Stimulated activated CD4-positive, alpha-beta T cell treated with anti-CD3 and anti-CD28 coated beads, Interleukin-4, amount 100 ng/mL, for 24 hours (primary cell): ENCODE measurements at regions not wholly inside any gene's neighbourhood (a gene's known extent, or its start where the extent isn't known, plus 50 kb on each side); places are given as distances from the start of the nearest gene placed in this dataset.

Experiments used
- DNase-seq: peaks from one replicate; pipeline ENCODE4 v3.0.0-alpha.2; 2020

DNA sequence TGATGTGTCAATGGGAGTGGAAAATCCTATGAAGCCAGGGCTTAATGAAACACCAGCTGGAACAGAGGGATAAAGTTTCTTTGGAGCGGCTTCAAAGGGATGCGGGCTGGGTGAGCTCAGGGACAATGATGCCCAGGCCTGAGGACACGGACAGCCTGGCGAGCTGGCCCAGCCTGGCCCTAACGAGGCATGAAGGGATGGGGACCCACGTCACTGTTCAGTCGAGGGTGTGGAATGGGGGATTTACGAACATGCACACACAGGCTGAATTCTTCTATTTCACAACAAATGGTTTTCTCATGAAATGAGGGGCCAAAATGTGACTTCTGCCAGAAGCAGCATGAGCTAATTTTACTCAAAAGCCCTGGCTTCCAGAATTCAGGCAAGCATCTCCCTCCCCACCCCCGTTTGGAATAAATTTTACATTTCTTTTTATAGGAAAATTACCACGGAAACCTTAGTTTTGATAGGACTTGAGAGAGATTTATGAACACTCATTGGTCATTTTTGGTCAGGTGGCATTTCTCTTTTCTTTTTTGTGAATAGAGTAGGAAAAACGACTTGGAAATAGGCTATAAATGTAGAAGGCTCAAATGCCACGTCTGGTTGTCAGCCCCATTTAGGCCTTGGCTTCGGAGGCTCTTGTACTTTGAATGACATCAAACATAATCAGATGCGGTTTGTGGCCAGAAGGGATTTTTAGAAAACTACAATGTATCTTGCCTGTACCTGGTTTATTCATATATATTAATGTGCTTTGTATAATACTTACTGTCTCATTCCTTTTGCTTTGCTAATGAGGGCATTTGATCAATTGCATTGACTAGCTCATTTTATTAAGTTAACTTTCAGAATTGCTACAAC, 893.8 kb upstream of the CELF4 start:
- no peak for DNase-seq

DNA sequence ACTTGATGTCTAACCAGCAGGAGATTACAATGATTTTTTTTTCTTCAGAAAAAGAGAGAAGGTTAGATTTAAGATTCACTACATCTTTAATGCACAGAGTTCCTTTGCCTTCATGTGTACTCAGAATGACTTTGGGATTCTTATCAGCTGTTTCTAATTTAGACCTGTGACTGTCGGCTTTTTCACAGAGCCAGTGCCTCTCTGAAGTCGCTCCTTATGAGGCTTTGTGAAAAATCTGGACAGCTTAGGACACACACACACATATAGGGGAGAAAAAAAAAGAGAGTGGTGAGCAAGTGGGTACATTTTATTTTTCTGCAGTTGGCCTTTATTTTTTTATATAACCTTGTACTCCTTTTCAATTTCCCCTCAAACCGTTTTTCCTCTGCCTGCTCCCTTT, 893.1 kb upstream of the CELF4 start:
- DNase-seq, result no peak

DNA sequence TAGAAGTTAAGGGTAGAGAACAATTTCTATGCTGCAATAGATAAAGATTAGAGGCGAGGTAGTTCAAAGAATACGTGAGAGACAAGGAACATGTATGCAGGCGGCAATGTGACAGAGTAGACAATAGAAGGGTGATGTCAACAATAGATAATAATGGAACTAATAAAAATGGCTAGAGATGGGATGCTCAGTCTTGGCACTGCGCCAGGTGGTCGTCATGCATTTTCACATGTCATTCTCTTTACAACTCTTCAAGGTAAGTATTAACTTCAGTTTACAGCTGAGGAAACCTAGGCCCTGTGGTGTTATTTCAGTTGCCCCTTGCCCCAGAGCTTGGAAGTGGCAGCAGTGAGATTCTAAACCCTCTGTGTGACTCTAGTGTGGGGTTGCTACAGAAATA, 890.7 kb upstream of the CELF4 start:
- DNase-seq, result no peak

DNA sequence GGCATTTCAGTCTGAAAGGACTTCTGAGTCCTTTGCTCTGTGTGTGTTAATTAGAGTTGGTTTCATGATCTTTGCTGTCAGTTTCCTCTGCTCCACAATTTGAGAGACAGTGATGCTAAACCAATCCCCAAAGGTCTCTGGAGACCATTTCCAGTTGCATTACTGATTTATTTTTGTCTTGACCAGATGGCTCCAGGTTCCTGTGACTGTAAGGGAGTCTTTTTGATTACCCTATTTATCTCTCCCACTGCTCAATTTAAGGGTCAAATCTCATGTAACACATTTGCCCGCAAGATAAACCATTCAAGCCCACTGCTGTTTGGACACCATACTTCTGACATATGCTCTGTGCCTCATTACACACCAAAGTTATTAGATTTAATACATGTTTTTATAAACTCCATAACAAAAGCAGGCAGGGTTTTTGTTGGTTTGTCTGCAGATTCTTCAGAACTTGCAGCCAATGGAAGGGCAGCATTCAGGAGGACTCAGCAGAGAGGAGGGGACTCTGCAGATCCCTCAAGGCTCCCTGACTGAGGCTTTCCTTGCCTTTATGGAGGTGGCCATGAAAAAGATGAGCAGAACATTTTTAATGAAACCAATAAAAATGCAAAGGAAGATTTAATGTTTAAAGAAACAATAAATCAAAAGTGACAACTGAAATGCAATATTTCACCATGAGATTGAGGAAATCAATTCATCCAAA, 889.3 kb upstream of the CELF4 start:
- no peak for DNase-seq

DNA sequence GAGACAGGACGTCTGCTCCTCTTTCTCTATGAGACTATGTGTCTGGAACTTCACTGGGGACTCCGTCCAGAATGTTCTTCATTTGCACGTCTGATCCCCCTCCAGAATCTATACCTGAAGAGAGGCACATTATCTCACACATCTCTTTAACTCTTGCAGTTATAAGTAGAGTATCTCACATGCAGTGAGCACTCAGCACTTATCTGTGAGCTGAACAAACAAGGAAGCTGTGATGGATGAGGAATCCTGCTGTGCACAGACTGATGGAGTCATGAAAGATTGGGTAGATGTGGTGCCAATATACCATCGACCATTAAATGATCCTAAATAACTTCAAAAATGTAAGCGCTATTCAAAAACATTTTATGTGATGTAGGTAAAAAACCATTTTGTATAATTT, 888.3 kb upstream of the CELF4 start:
- no peak for DNase-seq

DNA sequence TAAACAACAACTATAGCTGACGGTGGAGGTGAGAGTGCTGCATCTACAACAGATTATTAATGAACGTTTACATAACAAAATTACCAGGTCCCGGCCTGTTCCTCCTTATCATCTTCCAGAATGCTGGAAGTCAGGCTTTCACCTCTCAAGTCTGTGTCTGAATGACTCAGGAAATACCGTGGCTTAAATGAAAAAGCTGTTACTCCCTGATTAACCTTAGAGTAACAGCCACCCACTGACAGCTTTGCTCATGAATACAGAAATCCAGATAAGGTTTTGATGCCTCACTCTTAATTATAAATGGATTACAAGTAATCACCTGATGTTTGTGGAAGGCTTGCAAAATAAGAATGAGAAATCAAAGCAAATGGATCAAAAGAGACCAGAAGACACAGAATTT, 885.3 kb upstream of the CELF4 start:
- DNase-seq, result no peak

DNA sequence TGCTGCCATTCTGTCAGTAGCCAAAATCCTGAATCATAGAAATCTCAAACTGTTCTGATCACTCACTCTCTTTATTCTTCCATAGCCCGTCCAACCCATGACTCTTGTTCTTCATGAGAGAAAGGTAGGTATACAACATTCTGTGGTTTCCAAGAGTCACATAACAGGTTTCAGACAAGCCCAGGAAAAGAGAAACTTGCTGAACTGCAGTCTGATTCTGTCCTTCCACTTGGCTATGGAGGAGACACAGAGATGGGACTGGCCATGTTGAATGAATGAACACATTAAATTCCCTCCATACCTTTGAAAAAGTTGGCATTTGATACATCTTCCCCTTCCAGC, 880.2 kb upstream of the CELF4 start:
- no peak for DNase-seq

DNA sequence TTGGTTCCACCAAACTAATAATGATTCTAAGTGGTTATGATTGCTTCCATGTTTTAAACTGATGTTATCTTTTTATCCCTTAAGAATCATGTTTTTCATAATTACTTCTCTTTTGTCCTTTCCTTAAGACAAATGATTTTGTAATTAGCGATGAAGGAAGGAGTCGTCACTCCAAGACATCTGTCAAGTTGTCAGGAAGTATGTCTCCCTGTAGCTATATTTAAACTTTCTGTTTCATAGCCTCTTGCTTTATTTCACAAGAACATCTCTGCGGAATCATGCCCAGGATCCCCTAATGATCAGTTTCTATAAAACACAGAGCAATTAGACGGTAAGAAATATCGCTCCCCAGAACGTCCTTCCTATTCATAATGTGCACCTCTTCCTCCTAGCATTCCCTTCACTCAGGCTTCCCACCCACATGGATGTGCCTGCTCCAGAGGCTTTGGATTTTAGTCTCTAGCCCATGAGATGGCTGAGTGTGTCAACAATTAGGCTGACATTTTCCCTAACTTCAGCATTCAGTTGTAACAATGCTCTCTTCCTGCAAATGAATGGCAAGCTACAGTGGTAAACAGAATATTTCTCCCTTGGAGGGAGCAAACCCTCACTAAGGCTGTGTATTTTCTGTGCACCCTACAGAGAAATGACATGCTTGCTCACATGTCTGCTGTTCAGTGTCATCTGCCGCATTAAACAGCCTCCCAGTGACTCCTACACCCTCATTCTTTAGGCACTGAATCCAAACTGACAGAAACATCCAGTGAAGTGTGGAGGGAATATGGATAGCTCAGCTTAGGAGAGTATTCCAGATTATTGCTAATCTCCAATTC, 879.6 kb upstream of the CELF4 start:
- DNase-seq, result no peak

DNA sequence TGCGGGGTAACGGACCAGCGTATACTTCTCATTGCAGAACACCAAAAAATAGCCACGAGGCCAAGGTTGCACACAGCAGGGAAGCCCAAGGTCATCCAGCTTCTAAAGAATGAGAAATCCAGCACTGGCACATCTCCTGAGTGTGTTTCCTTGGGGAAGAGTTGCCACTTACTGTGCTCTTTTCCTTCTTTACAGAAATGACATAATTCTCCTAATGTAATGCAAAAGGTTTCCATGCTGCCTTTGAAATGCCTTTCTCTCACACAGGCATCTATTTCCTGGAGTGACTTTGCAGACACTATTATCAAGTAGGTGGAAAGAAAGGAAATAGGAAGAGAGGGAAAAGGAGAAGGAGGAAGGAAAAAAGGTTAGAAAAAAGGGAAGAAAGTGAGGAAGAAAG, 862.1 kb upstream of the CELF4 start:
- DNase-seq, result no peak

DNA sequence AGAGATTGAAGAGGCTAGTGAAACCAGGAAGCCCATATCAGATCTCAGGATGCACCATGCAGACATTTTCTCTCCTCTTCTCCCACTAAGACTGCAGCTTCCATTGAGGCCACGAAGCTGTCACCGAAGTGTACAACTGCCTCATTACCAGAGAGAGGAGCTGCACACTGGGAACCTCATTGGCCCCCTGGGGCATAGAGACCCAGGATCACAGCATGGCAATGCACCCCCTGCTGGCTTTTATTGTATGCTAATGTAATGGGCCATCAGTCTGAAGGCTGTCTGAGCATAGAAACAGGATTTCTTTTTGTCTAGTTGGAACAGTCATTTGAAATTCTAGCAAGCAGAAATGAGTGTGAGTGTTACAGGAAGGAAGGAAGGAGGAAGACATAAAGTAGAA, 861.6 kb upstream of the CELF4 start:
- DNase-seq, result no peak

DNA sequence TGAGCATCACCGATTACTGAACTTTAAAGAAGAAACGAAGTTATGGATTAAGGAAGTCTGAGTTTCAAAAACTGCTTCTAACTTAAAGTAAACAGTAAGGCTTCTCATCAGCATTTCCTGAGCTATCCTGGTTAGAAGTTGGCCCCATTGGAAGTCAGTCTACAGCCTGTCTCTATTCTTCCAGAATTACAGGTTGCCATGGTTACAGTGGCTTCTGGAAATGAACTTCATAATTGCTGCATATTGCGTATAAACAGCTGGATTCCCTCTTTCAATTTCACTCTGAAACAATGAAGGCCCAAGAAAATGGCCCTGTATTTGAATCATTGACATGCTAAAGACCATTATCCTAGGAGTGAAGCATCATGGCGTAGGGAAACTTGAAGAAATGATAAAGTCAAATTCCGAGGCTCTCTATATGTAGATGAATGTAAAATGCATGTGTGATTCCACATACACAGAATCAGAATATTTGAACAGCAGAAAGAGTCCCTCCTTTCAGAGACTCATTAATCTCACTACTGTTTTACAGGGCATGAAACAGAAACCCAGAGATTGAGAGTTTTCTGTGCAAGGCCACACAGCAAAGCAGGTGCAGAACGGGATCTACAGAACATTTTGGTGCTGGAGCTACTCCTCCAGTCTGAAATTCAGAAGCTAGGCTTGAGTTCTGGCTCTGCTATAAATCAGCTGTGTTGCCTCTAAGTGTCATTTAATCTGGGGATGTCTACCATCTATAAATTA, 856.4 kb upstream of the CELF4 start:
- no peak for DNase-seq

DNA sequence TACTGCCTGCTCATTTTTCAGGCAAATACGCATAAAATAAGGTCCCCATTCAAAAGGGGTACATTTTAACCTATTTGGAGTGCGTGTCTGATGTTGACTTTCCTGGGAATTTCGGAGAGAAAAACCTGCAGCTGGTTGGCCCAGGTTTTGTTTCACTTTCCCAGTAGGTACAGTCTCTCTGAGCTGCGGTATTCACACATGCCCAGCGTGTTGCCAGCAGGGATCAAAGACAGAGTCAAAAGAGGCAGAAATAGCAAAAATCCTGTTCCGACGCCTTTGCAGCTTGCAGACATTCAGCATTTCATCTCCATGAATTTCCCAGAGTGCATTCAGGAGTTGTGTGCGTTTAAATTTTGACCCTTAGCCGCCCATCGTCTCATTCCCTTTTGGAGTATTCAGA, 855.4 kb upstream of the CELF4 start:
- DNase-seq, result no peak

DNA sequence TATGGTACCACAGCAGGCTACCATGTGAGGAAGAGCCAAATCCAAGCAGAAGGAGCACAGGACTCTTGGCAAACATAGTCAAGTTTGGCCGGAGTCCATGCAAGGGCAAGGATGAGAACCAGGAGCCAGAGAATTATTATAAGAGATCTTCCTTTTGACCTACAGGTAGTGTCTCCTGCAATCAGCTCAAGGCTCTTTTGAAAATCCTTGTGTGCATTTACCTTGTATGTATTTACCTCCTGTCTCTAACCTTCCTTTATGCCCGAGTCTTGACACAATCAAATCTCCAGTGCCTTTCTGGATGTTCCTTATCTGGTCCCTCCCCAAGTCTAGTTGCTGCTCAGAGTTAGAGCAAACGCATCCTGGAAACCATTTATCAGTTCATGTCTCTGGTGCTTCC, 855.0 kb upstream of the CELF4 start:
- DNase-seq, result no peak

DNA sequence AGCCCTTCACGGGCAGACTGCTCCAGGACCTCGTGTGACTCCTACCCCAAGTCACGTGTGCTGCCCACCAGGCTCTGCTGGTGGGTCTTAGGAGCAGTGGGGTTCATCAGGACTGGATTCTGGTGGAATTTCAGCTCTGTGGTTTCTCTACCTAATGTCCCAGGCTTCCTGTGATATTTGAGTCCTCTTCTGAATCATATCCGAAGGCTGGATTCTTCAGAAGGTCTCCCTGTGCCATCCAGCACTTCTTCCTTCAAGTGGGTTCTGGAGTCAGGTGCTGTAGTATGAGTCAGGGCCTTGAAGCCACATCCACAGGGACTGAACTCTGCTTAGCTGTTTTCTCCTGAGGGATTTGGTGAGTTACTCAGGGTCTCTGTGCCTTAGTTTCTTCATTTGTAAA, 850.2 kb upstream of the CELF4 start:
- DNase-seq, result no peak

DNA sequence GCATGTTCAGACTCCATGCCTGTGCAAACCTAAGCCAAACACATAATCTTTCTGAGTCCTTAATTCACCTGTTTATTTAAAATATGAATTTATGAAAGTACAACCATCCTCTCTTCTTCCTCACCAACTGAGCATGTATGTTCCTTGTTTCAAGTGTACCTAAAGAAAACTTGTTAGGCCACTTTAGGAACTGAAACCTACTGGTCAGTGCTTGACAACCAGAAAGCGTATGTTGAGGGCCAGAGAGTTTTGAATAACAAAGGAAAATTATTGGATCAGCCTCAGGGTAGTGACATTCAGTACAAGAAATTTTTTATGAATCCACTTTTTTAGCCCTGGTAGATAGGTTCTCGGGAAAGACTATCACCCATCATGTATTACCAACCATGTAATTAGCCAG, 847.6 kb upstream of the CELF4 start:
- DNase-seq, result no peak

DNA sequence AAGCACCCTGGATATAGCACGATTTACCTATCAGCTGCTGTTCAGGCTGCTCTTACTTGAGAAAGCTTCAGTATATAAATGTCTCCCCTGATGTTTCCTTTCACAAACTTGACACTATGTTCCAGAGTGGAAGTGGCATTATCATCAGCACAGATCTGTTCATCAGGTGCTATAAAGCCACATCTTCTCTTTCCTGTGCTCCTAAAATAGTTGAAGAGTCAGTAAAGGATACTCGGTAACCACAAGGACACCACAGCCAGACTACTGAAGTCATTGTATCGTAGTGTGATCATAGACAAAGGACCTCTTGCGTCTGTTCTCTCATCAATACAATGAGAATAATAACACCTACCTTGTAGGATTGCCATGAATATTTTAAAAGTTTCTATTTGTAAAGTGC, 841.0 kb upstream of the CELF4 start:
- no peak for DNase-seq

DNA sequence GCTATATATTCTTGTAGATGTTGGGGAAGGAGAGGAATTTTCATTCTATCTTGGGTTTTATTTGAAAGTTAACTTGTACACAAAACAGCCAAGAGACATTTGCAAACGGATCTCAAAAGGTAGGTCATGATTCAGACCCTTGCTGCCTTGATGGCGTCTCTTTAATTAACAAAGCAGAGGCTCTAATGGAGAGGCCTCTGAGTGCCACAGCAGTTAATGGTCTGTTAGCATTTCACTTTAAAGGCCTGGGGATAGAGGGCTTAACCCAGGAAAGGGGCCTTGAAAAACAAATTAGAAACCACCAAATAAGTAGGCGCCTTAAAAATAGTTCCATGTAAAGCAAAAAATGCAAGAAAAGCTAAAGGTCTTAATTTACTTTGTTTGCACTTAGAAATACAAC, 836.9 kb upstream of the CELF4 start:
- DNase-seq, result no peak

DNA sequence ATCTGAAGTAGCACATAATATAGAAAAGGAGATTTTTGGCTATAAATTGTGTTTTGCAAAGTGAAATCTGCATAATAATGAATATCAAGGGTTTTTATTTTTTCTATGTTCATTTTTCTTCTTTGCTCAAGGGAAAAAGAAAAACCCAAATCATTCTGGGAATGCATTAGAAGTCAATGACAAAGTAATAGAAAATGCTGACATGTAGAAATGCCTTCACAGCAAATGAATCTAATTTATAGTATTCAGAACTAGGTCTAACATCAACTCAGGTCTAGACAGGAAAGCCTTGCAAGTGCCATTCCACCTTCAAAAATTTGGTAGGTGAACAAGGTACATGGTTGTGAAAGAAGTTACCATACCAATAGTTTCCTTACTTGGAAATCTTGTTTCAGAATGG, 831.5 kb upstream of the CELF4 start:
- no peak for DNase-seq

DNA sequence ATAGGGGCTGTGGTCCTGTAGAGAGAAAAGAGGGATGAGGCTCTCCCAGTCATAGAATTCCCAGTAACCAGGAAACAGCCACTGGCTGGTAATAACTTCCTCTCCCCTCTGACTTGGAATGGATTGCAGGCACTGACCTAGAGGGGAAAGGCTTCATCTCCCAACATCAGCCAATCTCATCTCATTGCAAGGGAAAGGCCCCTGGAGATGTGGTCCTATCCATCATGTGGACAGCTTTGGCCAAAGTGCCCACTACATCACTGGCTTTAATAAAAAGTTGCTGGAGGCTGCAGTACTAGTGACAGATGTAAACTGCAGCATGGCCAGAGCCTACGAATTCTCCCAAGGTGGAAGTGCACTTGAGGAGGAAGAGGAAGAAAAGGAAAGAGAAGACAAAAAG, 820.5 kb upstream of the CELF4 start:
- no peak for DNase-seq

DNA sequence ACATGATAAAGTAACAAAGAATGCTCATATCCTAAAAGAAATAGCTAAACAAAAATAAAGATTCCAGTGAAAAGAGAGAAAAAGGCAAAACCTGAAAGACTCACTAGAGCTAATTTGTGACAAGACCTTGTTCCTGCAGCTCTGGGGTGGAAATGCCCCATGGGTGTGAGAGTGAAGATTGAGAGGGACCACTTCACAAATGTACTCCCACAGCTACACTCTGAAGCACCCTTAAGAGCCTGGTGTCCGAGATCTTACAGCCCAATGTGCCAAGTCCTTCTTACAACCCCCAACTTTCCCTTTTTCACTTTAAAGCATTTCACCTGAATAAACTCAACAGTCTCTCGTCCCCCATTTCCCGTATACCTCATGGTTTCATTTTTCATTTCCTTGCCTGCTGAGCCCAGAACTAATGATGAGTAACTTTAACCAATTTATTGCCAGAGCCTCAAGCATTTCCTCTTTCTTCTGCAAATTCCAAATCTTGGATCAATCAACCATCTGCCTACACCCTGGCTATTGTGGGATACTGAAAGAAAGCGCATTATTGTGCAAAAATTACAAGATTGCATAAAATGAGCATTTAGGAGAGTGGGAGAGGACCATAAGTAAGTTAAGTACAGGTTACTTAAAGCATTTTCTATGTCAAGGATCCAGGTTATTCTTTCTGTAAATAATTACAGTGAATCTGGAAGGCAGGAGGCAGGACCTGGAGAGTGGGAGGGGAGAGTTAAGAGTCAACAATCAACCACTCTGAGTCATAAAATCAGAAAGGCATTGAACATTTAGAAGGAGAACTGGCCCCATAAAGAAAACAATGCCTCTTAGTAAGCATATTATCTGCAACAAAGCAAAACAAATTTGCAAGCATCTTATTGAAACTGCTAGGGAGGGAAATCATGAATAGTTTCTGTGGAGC, 804.4 kb upstream of the CELF4 start:
- DNase-seq, result no peak

DNA sequence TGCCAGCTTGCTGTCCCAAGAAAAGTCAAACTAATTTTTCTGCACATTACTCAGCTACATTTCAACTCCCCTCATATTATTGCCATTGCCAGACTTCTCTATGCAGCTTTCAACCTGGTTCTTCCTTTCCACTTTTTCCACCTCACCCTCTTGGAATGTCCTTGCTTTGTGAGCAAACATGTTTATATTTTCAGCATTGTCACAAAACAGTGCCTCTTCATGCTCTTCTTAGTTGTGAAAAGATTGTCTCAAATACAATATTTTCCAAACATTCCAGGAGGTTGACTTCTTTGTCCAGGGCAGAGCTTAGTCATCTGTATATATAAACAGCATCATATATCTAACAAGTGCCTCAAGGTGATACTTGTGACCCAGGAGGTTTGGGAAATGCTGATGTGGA, 803.3 kb upstream of the CELF4 start:
- no peak for DNase-seq

DNA sequence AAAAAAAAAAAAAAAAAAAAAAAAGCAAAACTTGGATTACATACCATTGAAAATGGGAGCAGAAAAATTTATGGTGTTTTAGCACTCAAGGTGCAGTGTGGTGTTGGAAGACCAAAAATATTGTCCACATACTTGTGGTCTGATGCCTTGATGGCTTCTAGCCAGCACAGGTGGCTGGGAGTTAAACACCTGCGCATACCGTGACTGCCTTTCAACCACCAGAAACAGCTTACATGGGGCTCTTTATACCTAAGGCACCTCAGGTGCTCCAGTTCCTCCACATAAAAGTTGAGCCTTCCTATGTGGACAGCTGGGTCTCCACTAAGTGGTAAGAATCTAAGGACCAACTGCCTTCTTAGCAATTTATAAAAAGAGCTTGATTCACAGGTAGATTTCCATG, 802.6 kb upstream of the CELF4 start:
- no peak for DNase-seq
